Gastroesophageal sphincter (tissue), 4 donors: ENCODE measurements at regions not wholly inside any gene's neighbourhood (a gene's known extent, or its start where the extent isn't known, plus 50 kb on each side); places are given as distances from the start of the nearest gene placed in this dataset.
"Not testable (repeated sequence)": the region's sequence is repeated elsewhere in the genome, so short reads cannot be mapped to it uniquely, and the experiment has no call there.

Experiments used
- ATAC-seq: fragments of 150-250 bp; one replicate; pipeline ENCODE4 v1.9.1; 2016; ENCODE audit warnings: mild to moderate bottlenecking, moderate library complexity
- H3K27ac ChIP-seq, 4 donors: fragments of 200-600 bp; sonication (generic) in 3 of 4; 1 replicate in 3 of 4; 2 replicates in 1 of 4; pipeline ENCODE4 v1.5.1; 2016 to 2019
- H3K27me3 ChIP-seq: fragments of 200-600 bp; sonication (generic); one replicate; pipeline ENCODE4 v1.5.1; 2019
- H3K36me3 ChIP-seq, 2 donors: fragments of 200-600 bp; sonication (generic); one replicate each; pipeline ENCODE4 v1.5.1; 2019; ENCODE audit warnings: control low read depth in 1 of 2
- H3K4me1 ChIP-seq, 3 donors: fragments of 200-600 bp; sonication (generic); 1 replicate in 2 of 3; 2 replicates in 1 of 3; pipeline ENCODE4 v1.5.1; 2016 to 2019; ENCODE audit warnings: control low read depth in 2 of 3
- H3K4me3 ChIP-seq, 2 donors: fragments of 200-600 bp; sonication (generic); one replicate each; pipeline ENCODE4 v1.5.1; 2019; ENCODE audit warnings: mild to moderate bottlenecking in 1 of 2, moderate library complexity in 1 of 2
- H3K9me3 ChIP-seq, 3 donors: fragments of 200-600 bp; sonication (generic); one replicate each; pipeline ENCODE4 v1.5.1; 2017 to 2019; ENCODE audit warnings: control low read depth in 2 of 3
- EP300 ChIP-seq: sonication (generic); formaldehyde crosslinking; IDR thresholded peaks from one replicate; pipeline ENCODE4 v1.6.1; 2017; ENCODE audit warnings: antibody characterized with exemption, mild to moderate bottlenecking
- POLR2A ChIP-seq, 2 donors: fragments of 450-650 bp; IDR thresholded peaks; one replicate each; pipeline ENCODE4 v1.6.1; 2017; ENCODE audit warnings: antibody characterized with exemption in 2 of 2, mild to moderate bottlenecking in 2 of 2, moderate library complexity in 1 of 2
- POLR2AphosphoS5 ChIP-seq: sonication (generic); formaldehyde crosslinking; IDR thresholded peaks from one replicate; pipeline ENCODE4 v1.6.1; 2017; ENCODE audit warnings: antibody characterized with exemption
- WGBS, 2 donors: methylation state at CpG; one replicate each; pipeline ENCODE4 v1.1.5; 2018; ENCODE audit warnings: low coverage in 1 of 2; 5-methylcytosine and 5-hydroxymethylcytosine counted together
- TF ChIP-seq, protein P1 (sequence below), 4 experiments: fragments of 200-600 bp in 2 of 4; fragments of 450-650 bp in 2 of 4; sonication (generic) in 1 of 4; IDR thresholded peaks; one replicate each; pipeline ENCODE4 v1.5.1; 2017 to 2019; ENCODE audit warnings: antibody characterized with exemption in 4 of 4, mild to moderate bottlenecking in 2 of 4, moderate library complexity in 2 of 4

DNA sequence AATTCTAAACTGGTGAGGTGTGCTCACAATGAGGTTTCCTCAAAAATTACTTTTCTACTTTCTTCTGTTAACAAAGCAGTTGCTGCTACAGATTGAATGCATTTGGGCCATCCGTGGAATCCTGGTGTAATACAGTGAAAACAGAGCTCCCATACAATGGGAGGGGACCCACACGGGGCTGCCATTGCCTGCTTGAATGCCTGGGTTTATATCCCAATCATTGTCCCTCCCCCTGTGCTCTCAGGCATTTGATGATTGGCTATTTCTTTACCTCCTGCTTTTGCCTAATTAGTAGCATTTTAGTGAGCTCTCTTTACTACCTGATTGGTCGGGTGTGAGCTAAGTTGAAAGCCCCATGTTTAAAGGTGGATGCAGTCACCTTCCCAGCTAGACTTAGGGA lies 52.9 kb upstream of the CSF1 start:
- H3K27ac ChIP-seq, H3K9me3 ChIP-seq, H3K27me3 ChIP-seq, ATAC-seq, H3K36me3 ChIP-seq, H3K4me3 ChIP-seq, H3K4me1 ChIP-seq: not testable (repeated sequence)
- 69 to 85% methylated on average over 3 of the region's 3 CpGs for WGBS, 2 donors

DNA sequence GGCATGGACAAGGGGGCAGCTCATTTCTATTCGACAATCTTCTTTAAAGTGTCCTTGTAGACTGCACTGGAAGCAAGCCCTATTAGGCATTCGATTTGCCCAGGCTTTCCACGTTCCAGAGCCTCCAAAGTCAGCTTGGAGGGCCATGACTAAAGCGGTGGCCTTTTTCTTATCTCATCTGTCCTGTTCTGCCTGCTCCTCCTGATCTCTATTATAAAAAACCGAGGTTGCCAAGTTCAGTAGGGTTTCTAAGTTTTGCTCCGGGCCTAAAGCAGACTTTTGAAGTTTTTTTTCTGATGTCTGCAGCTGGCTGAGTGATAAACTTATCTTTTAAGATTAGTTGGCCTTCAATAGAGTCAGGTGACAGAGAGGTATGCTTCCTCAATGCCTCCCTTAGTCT lies 54.7 kb upstream of the CSF1 start:
- H3K36me3 ChIP-seq, H3K27ac ChIP-seq, H3K4me1 ChIP-seq, H3K27me3 ChIP-seq, H3K4me3 ChIP-seq, ATAC-seq, H3K9me3 ChIP-seq: not testable (repeated sequence)
- 64 to 69% methylated on average over 2 to 6 of the region's 6 CpGs for WGBS, 2 donors

DNA sequence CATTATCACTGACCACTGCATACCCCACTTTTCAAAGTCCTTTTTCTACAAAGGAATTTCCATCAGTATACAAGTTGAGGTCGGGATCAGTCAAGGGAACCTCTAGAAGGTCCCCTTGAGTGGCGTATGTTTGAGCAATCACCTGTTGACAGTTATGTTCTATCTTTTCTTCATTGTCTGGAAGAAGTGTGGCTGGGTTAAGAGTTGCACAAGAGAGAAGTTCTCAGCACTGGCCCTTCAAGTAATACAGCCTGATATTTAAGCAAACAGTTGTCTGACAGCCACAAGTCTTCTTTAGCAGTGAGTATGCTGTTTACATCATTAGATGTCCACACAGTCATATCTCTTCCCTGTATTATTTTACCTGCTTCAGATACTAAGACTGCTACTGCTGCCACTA lies 56.7 kb upstream of the CSF1 start:
- H3K4me3 ChIP-seq, H3K36me3 ChIP-seq, H3K9me3 ChIP-seq, H3K4me1 ChIP-seq, H3K27me3 ChIP-seq, ATAC-seq, H3K27ac ChIP-seq: not testable (repeated sequence)
- WGBS, 2 donors, result 71 to 80% methylated on average over 2 of the region's 2 CpGs

DNA sequence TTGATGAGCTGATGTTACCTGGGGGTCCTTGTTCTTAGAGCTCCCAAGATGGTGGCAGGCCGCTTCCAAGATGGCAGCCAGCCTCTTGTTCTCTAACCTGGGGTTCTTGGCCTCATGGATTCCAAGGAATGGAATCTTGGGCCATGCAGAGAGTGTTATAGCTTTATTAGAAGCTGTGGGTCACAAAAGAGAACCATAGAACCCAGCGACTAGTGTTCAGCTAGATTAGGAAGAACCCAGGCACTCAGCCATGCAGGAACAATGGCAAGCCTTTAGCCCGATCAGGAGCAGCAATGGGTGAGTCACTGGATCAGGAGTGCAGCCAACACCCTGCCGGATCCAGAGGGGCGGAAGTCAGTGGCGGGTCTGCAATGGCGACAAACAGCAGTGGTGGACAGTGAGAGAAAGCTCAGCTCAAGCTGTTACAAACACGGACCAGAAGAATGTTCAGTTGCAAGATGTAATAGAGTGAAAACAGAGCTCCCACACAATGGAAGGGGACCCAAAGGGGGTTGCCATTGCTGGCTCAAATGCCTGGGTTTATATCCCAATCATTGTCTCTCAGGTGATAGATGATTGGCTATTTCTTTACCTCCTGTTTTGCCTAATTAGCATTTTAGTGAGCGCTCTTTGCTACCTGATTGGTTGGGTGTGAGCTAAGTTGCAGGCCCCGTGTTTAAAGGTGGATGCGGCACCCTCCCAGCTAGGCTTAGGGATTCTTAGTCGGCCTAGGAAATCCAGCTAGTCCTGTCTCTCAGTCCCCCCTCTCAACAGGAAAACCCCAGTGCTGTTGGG lies 58.2 kb upstream of the CSF1 start:
- H3K27ac ChIP-seq, result peak overlapping the region in 1 of 4 donors; percentile 31
- H3K36me3 ChIP-seq, H3K27me3 ChIP-seq, H3K4me3 ChIP-seq, H3K4me1 ChIP-seq, H3K9me3 ChIP-seq: not testable (repeated sequence)
- peak; percentile 63 for ATAC-seq
- 60 to 80% methylated on average over 5 to 8 of the region's 12 CpGs for WGBS, 2 donors

DNA sequence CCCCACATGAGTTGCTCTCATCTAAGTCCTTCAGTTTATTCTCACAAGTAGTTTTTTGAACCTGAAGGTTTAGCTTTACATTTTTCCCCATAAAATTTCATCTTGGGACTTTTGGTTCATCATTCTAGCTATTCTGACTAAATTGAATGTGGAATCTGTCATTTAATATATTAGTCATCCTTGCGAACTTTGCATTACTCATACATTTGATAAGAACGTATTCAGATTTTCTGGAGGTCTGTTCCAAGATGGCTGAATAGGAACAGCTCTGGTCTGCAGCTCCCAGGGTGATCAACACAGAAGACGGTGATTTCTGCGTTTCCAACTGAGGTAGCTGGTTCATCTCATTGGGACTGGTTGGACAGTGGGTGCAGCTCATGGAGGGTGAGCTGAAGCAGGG lies 59.8 kb upstream of the CSF1 start:
- H3K4me3 ChIP-seq, result no peak overlapping the region
- H3K4me1 ChIP-seq, result no peaks in the 10 kb centered on the region
- TF ChIP-seq POLR2A (IDR thresholded peaks at IDR 0.05), result no peak
- TF ChIP-seq EP300, result no peak
- no peak for TF ChIP-seq POLR2AphosphoS5
- TF ChIP-seq, protein P1, sequence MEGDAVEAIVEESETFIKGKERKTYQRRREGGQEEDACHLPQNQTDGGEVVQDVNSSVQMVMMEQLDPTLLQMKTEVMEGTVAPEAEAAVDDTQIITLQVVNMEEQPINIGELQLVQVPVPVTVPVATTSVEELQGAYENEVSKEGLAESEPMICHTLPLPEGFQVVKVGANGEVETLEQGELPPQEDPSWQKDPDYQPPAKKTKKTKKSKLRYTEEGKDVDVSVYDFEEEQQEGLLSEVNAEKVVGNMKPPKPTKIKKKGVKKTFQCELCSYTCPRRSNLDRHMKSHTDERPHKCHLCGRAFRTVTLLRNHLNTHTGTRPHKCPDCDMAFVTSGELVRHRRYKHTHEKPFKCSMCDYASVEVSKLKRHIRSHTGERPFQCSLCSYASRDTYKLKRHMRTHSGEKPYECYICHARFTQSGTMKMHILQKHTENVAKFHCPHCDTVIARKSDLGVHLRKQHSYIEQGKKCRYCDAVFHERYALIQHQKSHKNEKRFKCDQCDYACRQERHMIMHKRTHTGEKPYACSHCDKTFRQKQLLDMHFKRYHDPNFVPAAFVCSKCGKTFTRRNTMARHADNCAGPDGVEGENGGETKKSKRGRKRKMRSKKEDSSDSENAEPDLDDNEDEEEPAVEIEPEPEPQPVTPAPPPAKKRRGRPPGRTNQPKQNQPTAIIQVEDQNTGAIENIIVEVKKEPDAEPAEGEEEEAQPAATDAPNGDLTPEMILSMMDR (IDR thresholded peaks at IDR 0.05), result no peak
- no peak overlapping the region for H3K27ac ChIP-seq
- 55% methylated on average over 3 of the region's 4 CpGs; no CpG with 5 or more reads in 1 of the 2 donors for WGBS, 2 donors
- ATAC-seq, result no peak
- H3K27me3 ChIP-seq, result no peaks in the 10 kb centered on the region
- H3K9me3 ChIP-seq, result no peaks in the 10 kb centered on the region
- H3K36me3 ChIP-seq, result no peaks in the 10 kb centered on the region

DNA sequence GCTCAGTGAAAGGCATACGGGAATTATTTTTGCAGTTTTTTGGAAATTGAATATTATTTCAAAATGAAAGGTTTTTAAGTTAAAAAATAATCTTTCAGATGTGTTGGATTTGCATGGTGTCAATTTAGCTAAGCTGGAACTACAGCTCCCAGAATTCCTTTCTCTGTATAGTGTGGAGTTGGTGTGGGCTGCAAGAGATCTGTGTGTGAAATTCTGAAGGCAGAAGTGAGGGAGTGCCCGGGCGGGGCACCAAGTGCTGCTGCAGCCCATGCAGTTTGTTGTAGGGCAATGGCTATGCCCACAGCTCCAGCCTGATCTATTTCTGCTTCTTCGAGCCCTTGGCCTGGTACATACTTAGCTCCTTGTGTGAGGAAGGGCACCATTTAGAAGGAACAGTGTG lies 60.5 kb upstream of the CSF1 start:
- 83 to 88% methylated on average over 3 to 4 of the region's 4 CpGs for WGBS, 2 donors
- Histone ChIP-seq H3K9me3 (no peaks in the 10 kb centered on the region), H3K27me3 (no peaks in the 10 kb centered on the region), H3K4me3 (no peak overlapping the region), H3K4me1 (no peaks in the 10 kb centered on the region), H3K27ac (no peak overlapping the region), H3K36me3 (no peaks in the 10 kb centered on the region)
- TF ChIP-seq POLR2AphosphoS5 (no peak), POLR2A (IDR thresholded peaks at IDR 0.05) (no peak)
- no peak for ATAC-seq

DNA sequence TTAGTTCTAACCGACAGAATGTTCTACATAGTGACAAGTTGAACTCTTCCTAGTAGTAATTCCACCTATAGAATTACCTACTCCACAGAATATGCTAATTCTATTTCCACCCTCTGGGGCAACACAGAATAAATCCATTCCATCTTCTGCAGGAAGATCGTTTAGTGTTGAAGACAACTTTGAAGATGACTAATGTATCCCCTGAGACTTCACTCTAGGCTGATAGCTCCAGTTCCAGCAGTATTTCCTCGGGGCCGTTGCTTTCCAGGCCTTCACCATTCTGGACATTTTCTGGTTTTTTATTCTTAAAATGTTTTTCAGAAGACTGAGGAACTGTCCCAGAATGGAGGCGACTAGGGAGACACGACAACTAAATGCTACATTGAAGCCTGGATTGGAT lies 61.0 kb upstream of the CSF1 start:
- 70 to 78% methylated on average over 4 to 6 of the region's 6 CpGs for WGBS, 2 donors
- TF ChIP-seq EP300 (no peak), POLR2A (IDR thresholded peaks at IDR 0.05) (no peak), POLR2AphosphoS5 (no peak)
- no peaks in the 10 kb centered on the region for H3K36me3 ChIP-seq

DNA sequence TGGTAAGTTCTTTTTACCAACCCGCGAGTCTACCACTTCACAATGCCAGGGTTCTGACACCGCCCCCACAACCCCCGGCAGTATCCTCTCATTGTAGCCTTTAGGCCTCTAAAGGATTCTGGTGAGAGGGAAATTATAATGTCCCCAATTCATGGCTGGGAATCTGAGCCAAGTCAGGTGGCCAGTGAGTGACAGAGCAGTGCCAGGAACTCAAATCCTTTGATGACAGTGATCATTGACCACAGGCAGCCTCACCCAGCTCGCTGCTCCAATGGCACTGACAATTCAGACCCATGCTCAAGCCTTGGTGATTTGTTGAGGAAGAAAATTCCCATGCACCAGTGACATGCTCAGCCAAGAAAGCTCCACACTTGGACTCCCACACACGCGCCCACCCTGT lies 63.4 kb upstream of the CSF1 start:
- H3K4me3 ChIP-seq, result no peak overlapping the region
- H3K27me3 ChIP-seq, result no peaks in the 10 kb centered on the region
- no peak overlapping the region for H3K27ac ChIP-seq
- no peaks in the 10 kb centered on the region for H3K4me1 ChIP-seq
- H3K36me3 ChIP-seq, result no peaks in the 10 kb centered on the region
- ATAC-seq, result no peak
- TF ChIP-seq POLR2A (IDR thresholded peaks at IDR 0.05) (no peak), EP300 (no peak), POLR2AphosphoS5 (no peak)
- TF ChIP-seq, protein P1 (IDR thresholded peaks at IDR 0.05), result no peak
- 96 to 100% methylated on average over 2 to 6 of the region's 7 CpGs for WGBS, 2 donors
- no peaks in the 10 kb centered on the region for H3K9me3 ChIP-seq

More for the DNA sequence above, 61.0 kb upstream of the CSF1 start:
- no peak for ATAC-seq
- H3K4me1 ChIP-seq, result no peaks in the 10 kb centered on the region
- H3K4me3 ChIP-seq, result no peak overlapping the region
- H3K27me3 ChIP-seq, result no peaks in the 10 kb centered on the region
- no peaks in the 10 kb centered on the region for H3K9me3 ChIP-seq
- H3K27ac ChIP-seq, result no peak overlapping the region
